Heart right ventricle (tissue), 16 donors: ENCODE measurements at regions not wholly inside any gene's neighbourhood (a gene's known extent, or its start where the extent isn't known, plus 50 kb on each side); places are given as distances from the start of the nearest gene placed in this dataset.

Source experiments
- ATAC-seq, 8 donors: fragments of 200-7000 bp; cut with Tn5 transposase; one replicate each; pipeline ENCODE4 v1.9.1; 2020; ENCODE audit warnings: mild to moderate bottlenecking in 8 of 8, moderate library complexity in 8 of 8, moderate number of reproducible peaks in 1 of 8
- DNase-seq, 2 donors: peaks; one replicate each; pipeline ENCODE4 v3.0.0-alpha.2; 2020
- H3K27ac ChIP-seq, 10 donors: fragments of 200-600 bp; sonication (generic) in 2 of 10; one replicate each; pipeline versions ENCODE4 v1.5.0 to v1.8.0; 2020 to 2022; ENCODE audit warnings: mild to moderate bottlenecking in 3 of 10
- H3K27me3 ChIP-seq, 7 donors: fragments of 200-600 bp; one replicate each; pipeline ENCODE4 v1.8.0; 2021 to 2022; ENCODE audit warnings: mild to moderate bottlenecking in 2 of 7
- H3K36me3 ChIP-seq, 9 donors: fragments of 200-600 bp; sonication (generic) in 1 of 9; one replicate each; pipeline versions ENCODE4 v1.5.0 to v1.8.0; 2020 to 2022; ENCODE audit warnings: mild to moderate bottlenecking in 2 of 9
- H3K4me1 ChIP-seq, 9 donors: fragments of 200-600 bp; sonication (generic) in 1 of 9; one replicate each; pipeline versions ENCODE4 v1.5.0 to v1.8.0; 2020 to 2022; ENCODE audit warnings: mild to moderate bottlenecking in 4 of 9
- H3K4me3 ChIP-seq, 10 donors: fragments of 200-600 bp; sonication (generic) in 2 of 10; one replicate each; pipeline versions ENCODE4 v1.5.0 to v1.8.0; 2020 to 2022; ENCODE audit warnings: mild to moderate bottlenecking in 7 of 10, moderate library complexity in 2 of 10
- H3K9me3 ChIP-seq, 11 donors: fragments of 200-600 bp in 10 of 11; sonication (generic) in 2 of 11; one replicate each; pipeline versions ENCODE4 v1.5.0 to v1.8.0; 2013 to 2022; ENCODE audit warnings: mild to moderate bottlenecking in 2 of 11, control low read depth in 1 of 11, moderate library complexity in 1 of 11
- WGBS, 2 donors: extraction: QIAGEN DNeasy Blood & Tissue Kit; methylation state at CpG; one replicate each; pipeline ENCODE4 v1.1.7; 2013; ENCODE audit warnings: inconsistent platforms in 1 of 2; 5-methylcytosine and 5-hydroxymethylcytosine counted together
- intact Hi-C, 10 donors: fragments of 100-400 bp; cut with DNase I; formaldehyde crosslinking; loops; one replicate each; pipeline versions ENCODE4 v1.11.1 to v1.14.2; 2022
- TF ChIP-seq, protein P1 (sequence below), 9 donors: fragments of 200-600 bp; sonication (generic) in 2 of 9; IDR thresholded peaks; one replicate each; pipeline versions ENCODE4 v1.5.0 to v1.8.0; 2021 to 2022; ENCODE audit warnings: antibody characterized with exemption in 9 of 9, mild to moderate bottlenecking in 5 of 9, moderate library complexity in 1 of 9
- donor health status: Arrhythmogenic right ventricular cardiomyopathy.
- donor health status: ischemic (EF 13 %, LVEDD 7.1; RV severe dilation, severe dysfunction).
- donor health status: healthy with polysubstance abuse.
- donor health status: DM: no; HTN: yes; CAD: no.
- donor health status: DM: no; HTN: no; CAD: no.
- donor health status: ischemic (EF 25% LVEDD 6.9; RV normal size, moderate dysfunction).
- donor health status: ischemic (EF 25% LVEDD 5.7; RV mildly dilated, moderate dysfunction).
- donor health status: healthy.
- donor health status: DM: yes; HTN: yes; CAD: no.
- donor health status: Ischemic cardiomyopathy.
- donor health status: ischemic (EF 35%, LVEDD 5.7; RV mildly dilated, moderate dysfunction).
- donor health status: nonischemic (EF 11% LVEDD 7.7; RV severe dilation, severe dysfunction).
- donor health status: DM: yes; HTN: yes; CAD: no.
- donor health status: PGD.
- donor health status: ischemic (EF 29% LVEDD 5.4; RV normal size, mild dysfunction).
- donor health status: nonischemic (EF 23%, LVEDD 6.1; RV moderate dilation, normal function).

DNA sequence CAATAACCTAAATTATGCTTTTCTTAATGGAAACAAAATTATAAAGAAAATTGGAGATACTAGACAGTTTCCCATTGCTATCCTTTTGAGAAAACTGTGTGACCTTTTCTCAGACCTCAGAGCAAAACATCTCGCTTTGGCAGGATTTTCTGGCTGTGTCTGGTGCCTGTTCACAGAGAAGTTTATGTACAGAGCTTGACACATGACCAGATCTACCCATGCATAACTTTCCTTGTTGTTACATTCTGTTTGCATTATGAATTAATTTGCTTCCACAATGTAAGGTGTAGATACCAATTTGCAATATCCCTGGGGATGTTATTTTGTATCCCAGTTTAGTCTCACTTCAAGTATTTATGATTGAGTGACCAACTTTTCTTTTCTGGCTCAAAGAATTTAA, 565.0 kb downstream of the XPNPEP1 start:
- H3K4me1 ChIP-seq = no peaks in the 10 kb centered on the region
- WGBS, 2 donors = 44 to 74% methylated on average over 1 of the region's 1 CpG
- intact Hi-C loops = no loop called here
- H3K36me3 ChIP-seq = no peaks in the 10 kb centered on the region
- H3K9me3 ChIP-seq = peaks cover 0 to 5% (median 0%) of the 10 kb centered on the region in 11 donors
- no peak overlapping the region for H3K4me3 ChIP-seq
- H3K27ac ChIP-seq = no peak overlapping the region
- no peak for DNase-seq
- H3K27me3 ChIP-seq = peaks cover 0 to 6% (median 0%) of the 10 kb centered on the region in 7 donors
- TF ChIP-seq, protein P1, sequence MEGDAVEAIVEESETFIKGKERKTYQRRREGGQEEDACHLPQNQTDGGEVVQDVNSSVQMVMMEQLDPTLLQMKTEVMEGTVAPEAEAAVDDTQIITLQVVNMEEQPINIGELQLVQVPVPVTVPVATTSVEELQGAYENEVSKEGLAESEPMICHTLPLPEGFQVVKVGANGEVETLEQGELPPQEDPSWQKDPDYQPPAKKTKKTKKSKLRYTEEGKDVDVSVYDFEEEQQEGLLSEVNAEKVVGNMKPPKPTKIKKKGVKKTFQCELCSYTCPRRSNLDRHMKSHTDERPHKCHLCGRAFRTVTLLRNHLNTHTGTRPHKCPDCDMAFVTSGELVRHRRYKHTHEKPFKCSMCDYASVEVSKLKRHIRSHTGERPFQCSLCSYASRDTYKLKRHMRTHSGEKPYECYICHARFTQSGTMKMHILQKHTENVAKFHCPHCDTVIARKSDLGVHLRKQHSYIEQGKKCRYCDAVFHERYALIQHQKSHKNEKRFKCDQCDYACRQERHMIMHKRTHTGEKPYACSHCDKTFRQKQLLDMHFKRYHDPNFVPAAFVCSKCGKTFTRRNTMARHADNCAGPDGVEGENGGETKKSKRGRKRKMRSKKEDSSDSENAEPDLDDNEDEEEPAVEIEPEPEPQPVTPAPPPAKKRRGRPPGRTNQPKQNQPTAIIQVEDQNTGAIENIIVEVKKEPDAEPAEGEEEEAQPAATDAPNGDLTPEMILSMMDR (IDR thresholded peaks at IDR 0.05) = no peak
- ATAC-seq = no peak

DNA sequence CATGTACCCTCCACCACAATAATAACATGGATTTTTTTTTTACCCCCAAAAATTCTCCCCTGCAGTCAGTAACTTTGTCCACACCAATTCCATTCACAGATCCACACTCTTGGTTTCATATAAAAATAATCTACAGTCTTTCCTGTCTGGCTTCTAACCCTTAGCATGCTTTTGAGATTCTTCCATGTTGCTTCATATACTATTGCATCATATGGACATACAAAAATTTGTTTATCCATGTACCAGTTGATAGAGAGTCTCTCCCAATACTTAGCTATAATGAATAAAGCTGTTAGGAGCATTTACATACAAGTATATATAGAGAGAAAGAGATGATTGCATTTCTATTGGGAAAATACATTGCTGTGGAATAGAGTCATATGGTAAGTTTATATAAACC, 575.0 kb downstream of the XPNPEP1 start:
- TF ChIP-seq, protein P1 (IDR thresholded peaks at IDR 0.05) = no peak
- Histone ChIP-seq H3K9me3 (peaks cover 0 to 32% (median 8%) of the 10 kb centered on the region in 11 donors), H3K4me3 (no peak overlapping the region), H3K27ac (no peak overlapping the region), H3K4me1 (no peaks in the 10 kb centered on the region), H3K36me3 (no peaks in the 10 kb centered on the region), H3K27me3 (no peaks in the 10 kb centered on the region)
- ATAC-seq = no peak
- intact Hi-C loops = no loop called here
- DNase-seq = no peak

DNA sequence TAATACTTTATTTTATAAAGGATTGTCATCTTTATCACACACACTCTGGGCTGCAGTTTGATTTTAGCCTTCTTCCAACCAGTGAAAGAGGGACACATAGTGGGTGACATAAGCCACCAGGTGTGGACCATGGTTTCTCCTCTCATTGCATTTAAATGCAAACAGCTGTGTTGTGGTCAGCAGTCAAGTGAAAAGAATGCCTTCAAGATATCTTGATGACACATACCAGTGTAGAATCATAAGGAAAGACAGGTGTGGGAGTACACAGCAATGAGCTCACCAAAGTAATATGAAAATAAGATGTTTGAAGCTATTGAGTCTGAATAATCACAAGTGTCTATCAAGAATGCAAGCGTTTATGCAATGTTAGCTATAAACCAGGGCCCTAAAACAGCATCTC, 580.0 kb downstream of the XPNPEP1 start:
- TF ChIP-seq, protein P1 (IDR thresholded peaks at IDR 0.05) = no peak
- Histone ChIP-seq H3K4me1 (no peaks in the 10 kb centered on the region), H3K36me3 (no peaks in the 10 kb centered on the region), H3K9me3 (peaks cover 0 to 7% (median 0%) of the 10 kb centered on the region in 11 donors), H3K27ac (no peak overlapping the region), H3K27me3 (no peaks in the 10 kb centered on the region), H3K4me3 (no peak overlapping the region)
- 53 to 67% methylated on average over 1 of the region's 1 CpG for WGBS, 2 donors
- intact Hi-C loops = no loop called here
- ATAC-seq = no peak
- no peak for DNase-seq

DNA sequence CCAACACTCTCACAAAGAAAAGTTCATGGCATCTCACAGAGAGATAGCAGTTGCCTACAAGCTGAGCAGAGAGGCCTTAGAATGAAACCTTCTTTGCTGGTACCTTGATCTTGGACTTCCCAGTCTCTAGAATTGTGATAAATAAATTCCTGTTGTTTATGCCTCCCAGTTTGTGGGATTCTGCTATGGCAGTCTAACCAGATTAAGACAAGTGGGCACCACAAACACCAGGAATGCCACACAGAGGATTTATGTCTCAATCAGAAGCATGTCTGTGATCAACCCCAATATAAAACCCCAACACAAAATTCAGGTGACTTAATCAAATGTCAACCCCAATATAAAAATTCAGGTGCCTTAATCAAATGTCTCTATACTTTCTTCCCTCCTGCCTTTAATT, 581.3 kb downstream of the XPNPEP1 start:
- DNase-seq (no peak), ATAC-seq (no peak)
- no peak overlapping the region for H3K27ac ChIP-seq
- intact Hi-C loops = no loop called here
- TF ChIP-seq, protein P1 (IDR thresholded peaks at IDR 0.05) = no peak
- H3K4me1 ChIP-seq = no peaks in the 10 kb centered on the region
- no peaks in the 10 kb centered on the region for H3K36me3 ChIP-seq
- H3K4me3 ChIP-seq = no peak overlapping the region
- no peaks in the 10 kb centered on the region for H3K27me3 ChIP-seq
- H3K9me3 ChIP-seq = peaks cover 0 to 8% (median 0%) of the 10 kb centered on the region in 11 donors

DNA sequence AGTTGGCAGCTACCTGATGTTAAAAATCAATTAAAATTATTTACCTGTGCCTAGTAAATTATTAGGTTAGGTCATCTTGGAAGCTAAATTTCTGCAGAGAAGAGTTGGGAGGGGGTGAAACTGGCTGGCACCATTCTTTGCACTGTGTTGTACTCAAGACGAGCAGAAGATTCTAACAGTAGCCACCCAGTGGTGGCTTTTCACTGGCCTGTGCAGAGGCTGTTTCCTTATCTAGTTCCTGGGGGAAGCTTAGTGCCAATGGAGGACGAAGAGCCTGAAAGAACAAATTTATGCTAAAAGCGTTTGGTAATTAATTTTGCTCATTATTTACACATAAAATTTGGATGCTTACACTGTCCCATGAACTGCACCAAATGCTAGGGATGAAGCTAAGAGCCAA, 595.3 kb downstream of the XPNPEP1 start:
- DNase-seq = no peak
- WGBS, 2 donors = 71% methylated on average over 3 of the region's 3 CpGs
- TF ChIP-seq, protein P1 (IDR thresholded peaks at IDR 0.05) = no peak
- Histone ChIP-seq H3K4me3 (no peak overlapping the region), H3K36me3 (no peaks in the 10 kb centered on the region), H3K4me1 (no peaks in the 10 kb centered on the region), H3K27me3 (peaks cover 0 to 3% (median 0%) of the 10 kb centered on the region in 7 donors), H3K27ac (no peak overlapping the region), H3K9me3 (no peaks in the 10 kb centered on the region)
- intact Hi-C loops = no loop called here
- no peak for ATAC-seq
